ENCODE measurements at regions not wholly inside any gene's neighbourhood (a gene's known extent, or its start where the extent isn't known, plus 50 kb on each side); places are given as distances from the start of the nearest gene placed in this dataset.
A peak's percentile ranks its signal among the peaks of the same experiment; 100 is the strongest.

DNA sequence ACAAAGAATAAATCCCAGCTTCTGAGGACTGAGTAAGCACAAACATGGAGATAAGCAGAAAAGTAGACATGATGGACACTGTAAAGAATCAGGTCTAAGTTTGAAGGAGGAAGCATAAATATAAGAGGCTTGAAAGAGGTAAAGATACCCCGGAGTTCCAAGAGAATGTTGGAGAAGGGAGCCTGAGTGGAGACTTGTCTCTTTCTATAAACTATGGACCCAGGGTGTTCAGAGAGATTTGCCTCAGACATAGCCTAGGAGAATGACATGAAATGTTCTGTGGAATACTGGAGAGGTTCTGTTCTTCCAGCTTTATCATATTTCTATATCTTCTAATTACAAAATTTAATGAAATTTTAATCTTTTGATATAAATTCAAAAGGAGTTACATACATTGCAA, 554.3 kb upstream of the B3GALT2 start:
- no peak for DNase-seq

DNA sequence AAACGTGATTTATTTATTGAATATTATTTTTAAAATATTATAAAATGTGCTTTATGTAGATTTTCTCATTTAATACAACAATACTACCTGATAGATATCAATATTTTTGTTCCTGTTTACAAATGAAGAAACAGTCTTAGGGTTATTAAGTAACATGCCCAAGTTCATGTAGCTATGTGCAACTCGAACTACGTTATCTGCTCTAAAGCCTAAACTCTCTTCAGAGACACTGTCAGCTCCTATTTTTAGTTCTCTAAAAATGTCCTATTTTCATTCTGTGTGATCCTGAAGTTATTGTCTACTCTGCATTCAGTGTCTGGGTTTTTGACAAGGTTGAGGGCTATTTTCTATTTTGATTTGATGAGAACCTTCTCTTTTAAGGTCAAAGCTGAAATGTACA, 550.1 kb upstream of the B3GALT2 start:
- no peak for DNase-seq

DNA sequence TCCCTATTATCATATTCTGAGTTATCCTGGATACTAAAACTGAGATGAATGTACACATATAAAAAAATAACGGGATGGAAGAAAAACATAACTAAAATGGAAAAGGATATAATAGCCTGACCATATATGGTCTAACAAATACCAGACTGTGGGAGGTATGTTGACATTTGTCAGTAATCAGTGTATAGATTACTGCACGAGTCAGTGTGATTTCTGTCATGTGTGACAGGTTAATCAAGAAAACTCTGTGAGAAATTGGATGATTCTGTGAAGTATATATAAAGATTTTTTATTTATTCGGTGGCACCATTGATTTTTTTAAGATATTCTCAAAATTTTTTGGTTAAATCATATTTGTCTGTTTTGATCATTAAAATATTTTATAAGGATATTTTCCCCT, 547.3 kb upstream of the B3GALT2 start:
- DNase-seq: no peak

DNA sequence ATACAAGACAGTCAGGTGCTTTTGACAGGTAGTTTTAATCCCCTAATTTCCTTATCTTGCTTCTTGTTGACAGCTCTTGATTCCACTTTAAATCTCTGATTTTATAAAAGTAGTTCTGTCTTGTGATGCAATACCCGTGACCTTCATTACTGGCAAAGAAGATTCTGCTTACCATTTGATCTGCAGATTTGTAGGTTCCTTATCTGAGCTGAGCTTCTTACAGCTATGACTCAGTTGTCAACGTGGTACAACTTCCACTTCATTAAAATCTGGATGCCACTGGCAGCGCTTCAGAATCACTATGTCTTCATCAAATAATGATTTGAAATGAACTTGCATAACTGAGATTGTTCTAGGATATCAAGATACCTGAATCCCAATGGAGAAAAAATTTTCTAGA, 543.6 kb upstream of the B3GALT2 start:
- DNase-seq: no peak

DNA sequence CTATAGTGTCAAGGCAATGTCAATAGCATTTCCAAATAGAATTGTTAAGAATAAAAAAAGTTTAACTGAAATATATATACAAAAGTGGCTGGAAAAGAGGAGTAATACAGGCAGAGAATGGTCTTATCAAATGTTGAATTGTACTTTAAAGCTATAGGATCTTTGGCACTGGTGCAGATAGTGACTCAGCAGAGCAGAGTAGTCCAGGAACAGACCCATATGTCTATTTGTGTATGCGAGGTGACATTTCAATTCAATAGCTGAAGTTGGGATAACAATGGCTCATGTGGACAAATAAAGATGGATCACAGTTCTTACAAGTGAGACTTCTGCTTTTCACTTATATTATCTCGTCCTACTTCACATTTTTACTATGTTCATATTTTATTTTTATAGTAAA, 543.0 kb upstream of the B3GALT2 start:
- peak in 1 of 2 experiments; percentile 36 for DNase-seq

DNA sequence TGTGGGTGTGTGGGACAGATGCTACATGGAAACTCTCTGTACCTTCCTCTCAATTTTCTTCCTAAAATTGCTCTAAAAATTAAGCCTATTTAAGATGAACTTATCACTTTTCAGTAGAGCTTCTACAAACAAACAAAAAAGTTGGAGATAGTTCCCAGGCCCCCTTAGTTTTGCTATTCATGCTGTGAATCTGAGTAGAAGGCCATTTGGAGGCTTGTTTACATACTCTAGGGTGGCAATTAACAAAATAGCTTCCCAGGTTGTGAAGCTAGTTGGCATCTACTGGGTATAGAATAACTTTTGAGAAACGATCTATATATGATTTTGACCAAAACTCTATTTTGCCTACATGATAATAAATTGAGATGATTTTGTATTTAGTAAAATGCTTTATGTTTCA, 541.4 kb upstream of the B3GALT2 start:
- no peak for DNase-seq

DNA sequence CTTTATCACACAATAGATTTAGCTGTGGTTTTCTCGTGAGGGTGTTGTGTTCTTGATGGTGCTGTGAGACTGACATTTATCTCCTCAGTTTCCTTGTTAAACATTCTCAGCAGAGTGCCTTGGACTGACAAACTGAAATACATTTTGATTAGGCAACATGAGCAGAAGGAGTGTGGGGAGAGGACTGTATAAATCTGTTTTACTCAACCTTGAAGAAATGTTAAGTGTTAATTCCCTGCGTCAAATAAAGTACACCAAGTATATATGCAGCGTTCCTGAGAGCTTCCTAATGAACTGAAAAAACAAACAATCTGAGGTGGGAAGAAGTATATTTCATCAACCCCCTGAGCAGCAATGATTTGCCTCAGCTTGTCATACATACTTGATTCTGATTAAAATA, 540.3 kb upstream of the B3GALT2 start:
- DNase-seq: no peak

DNA sequence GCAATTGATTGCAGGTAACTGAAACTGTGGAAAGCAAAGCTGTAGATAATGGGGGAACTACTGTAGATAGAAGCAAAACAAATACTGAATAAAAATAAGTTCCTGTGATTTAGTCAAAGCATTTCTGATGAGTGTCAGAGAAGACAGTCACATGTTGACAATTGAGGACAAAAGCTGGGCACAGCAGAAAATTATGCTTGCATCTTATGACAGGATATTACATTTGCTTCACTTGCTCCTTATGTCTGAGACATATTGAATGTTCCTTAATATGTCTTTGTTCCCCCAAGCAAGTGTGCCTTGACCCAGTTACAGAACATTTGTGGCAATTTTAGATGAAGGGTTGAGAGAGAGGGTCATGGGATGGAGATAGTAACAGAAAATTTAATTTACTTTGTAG, 526.0 kb upstream of the B3GALT2 start:
- no peak for DNase-seq

DNA sequence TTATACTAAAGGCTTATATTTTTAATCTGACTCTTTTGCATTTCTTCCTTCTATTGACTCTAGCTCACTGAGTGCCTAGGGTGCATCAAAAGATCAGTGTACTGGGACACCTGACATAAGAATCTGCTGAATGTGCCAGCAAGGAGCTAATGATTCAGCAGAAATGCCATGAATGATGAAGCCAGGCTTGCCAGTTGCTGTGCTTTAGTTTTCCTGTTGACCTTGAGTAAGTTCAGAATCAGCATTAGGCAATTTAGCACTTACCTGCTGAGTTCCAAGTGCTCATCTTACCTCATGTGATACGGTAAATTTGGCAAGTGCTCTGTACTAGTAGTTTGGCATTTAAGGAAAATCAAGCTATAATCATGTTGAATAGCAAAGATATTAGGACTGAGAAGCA, 523.2 kb upstream of the B3GALT2 start:
- DNase-seq: no peak

DNA sequence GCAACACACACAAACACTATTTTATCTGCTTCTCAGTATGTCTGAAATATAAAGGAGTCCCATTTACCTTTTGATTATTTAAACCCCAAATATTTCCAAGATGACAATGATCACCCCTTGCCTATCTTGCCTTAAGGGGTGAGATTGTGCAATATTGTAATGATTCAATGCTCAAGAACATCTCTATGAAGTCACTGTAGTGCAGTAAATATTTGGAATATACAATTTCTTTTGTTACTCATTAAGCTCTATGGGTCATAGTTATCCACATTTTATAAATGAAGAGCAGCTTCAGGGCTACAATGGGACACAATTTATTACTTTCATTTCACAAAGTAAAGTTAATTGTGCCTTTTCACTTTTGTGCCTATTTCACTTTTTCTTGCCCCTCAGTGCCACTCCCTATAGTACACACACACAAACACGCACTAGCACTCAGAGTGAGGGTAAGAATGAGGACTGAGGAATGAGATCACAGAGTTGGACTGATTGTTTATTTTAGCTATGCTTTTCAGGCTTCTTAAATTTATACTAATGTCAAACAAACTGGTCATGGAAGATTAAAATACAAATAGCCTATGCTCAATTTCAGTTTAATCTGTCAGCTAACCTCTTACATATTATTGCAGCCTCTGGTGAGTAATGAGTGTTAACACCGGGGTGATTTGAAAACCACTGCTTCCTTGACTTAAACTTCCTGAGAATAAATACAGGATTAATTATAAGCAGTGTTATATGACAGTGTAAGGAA, 521.0 kb upstream of the B3GALT2 start:
- no peak for DNase-seq

DNA sequence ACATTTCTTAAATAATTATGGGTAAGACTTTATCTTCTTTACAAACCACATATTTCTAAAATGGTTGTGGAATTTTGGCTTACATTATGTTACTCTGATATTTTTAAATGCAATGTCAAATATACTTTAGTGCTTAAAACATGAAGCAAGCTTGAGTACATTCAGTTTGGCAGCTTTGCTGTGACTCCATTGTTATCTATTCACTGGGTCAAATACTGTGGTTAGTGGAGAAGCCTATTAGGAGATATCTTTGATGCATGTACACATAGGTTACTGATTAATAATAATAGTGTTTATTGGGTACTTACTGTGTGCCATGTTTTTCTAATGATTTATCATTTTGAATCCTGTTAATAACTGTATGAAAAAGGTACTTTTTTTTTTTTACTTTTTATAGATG, 520.4 kb upstream of the B3GALT2 start:
- DNase-seq: no peak

DNA sequence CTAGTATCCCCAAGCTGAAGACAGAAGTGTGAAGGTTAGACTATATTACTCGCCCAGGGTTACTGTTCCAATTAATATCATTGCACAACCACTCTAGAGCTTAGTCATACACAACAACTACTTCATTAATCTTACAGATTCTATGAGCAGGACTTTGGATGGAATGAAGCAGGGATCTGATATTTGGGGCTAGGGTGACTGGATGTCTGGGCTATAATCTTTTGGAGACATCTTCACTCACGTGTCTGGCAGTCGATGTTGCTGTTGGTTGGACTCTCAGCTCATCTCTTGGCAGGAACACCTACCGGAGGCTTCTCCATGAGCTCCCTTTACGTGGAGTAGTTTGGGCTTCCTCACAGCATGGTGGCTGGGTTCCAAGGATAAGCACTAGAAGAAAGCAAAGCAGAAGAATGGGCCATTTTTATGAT, 519.2 kb upstream of the B3GALT2 start:
- DNase-seq: no peak

DNA sequence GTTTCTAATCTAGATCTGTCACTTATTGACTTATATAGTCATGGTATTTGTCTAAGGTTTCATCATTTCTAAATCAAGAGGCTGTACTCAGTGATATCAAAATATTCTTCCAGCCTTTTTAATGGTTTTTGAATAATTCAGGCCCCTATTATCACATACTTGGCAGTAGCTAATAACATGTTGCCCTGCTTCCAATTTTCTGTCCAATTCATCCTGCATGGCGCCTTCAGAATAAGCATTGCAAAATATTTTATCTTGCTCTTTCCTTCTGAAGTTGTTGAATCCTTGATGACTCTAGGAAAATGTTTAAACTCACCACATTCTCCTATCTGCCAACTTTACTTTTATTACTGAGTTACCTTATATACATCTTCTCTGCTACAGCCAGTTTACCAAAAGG, 517.2 kb upstream of the B3GALT2 start:
- DNase-seq: no peak

DNA sequence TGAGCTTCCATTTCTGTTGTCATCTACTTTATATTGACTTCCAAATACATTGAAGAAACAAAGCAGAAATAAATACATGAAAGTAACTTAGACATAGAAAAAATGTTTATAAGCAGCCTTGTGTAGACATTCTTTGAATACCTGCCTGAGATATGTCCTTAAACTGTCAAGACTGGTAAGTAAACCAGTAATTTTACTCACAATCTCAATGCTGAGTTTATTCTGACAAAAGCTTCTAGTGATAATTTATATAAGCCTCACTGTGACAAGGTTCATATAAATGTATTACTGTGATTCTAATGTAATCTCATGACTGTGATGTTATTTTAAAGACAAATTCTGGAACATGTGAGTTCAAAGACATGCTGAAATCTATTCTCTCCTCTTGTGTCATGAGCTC, 516.7 kb upstream of the B3GALT2 start:
- DNase-seq: no peak

DNA sequence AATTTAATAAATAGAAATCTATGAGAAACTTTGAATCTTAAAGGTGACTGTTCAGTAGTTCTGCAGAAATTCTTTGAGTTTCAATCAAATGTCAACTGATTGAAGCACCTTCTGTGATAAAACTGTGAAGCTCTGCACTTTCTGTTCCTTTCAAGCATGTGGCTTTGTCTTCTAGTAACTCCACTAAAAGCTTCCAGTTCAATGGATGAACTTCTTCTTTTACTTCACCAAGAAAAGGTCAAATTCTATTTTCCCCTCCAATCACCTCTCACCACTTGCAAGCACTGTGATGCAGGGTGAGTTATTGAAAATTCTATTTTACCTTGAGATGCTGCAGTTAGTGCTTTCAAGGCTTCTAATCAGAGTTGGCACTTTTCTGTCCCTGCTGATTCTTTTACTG, 515.3 kb upstream of the B3GALT2 start:
- DNase-seq: no peak

DNA sequence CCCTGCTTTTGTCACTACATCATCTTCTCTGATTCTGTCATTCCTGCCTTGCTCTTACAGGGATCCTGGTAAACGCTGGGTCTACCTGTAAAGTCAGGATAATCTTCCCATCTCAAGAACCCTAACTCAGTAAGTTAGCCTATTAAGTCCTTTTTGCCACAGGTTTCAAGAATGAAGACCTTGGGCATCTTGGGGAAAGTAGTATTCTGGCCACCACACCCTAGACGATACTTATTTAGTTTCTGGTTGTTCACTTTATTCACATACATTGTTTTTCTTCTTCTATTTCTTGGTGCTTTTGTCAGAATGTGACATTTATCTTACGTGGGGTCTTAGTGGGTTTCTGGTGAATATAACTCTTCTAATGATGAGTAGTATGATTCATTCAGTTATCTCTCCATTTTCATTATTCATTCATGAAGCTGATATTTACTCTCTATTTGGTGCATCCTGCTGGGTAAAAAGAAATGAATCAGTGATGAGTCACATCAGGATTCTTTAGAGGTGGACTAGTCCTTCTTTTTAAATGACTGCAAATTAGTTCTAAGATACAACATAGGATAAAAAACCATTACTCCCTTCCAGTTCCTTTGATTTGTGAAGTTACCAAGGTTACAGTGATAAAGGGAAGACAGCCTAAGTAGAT, 514.4 kb upstream of the B3GALT2 start:
- no peak for DNase-seq

DNA sequence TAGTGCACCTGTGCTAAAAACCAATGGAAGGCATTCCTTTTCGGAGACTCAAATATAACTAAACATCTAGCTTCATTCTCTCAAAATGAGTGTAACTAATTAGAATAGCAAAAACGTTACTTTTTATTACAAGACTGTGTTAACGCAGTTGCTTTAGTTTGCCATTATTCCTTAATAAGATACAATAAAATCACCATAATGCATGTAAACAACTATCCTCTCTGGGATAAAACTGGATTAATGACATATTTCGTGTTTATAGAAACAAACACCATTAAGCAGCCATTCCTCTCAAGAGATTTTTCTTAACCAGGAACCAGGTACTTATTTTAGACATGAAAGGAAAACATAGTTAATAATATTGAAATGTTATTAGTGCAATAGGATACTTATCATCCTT, 512.8 kb upstream of the B3GALT2 start:
- no peak for DNase-seq

DNA sequence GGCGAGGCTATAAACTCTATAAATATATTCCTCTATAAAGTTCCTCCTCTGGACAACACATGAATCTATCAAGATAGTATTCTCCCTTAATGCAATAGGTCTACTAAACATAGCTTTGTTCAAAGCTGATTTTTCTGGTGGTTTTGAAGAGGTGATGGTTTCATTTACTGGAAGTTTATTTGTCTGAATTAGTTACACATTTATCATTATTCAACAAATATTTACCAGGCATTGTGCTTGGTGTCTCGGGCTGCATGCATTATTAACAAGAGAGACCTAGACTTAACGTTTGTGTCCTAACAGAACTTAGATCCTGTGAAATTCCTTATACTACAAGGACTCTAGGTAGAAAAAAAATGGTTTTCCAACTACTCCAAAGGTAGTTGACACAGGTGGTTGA, 511.4 kb upstream of the B3GALT2 start:
- no peak for DNase-seq

DNA sequence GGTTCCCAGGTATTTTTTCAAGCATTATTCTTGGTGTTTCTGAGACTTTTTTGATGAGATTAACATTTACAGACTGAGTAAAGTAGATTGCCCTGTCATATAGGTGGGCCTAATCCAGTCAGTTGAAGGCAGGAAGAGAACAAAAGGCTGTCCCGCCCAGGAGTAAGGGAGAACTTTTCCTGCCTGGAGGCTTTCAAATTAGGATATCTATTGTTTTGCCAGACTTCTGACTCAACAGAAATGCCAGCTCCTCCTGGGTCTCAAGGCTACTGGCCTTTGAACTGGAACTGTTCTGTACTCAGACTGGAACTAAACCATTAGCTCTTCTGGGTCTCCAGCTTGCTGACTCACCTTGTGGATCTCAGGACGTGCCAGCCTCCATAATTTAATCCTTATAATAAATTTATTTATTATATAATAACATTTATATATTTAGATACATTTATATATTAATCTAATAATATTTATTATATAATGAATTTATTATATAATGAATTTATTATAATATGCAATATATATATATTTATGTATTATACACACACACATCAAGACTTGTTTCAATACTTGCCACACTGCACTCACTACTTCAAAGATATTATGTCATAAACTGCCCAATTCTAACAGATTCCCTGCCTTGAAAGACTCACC, 510.8 kb upstream of the B3GALT2 start:
- no peak for DNase-seq

DNA sequence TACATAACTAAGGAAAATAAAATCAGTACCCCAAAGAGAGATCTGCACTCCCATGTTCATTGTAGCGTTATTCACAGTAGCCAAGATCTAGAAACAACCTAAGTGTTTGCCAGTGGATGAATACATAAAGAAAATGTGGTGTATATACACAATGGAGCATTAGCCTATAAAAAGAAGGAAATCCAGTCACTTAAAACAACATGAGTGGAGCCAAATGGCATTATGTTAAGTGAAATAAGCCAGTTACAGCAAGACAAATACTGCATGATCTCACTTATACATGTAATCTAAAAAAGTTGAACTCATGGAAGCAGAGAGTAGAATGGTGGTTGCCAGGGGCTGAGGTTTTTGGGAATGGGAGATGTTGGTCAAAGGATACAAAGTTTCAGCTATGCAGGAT, 508.3 kb upstream of the B3GALT2 start:
- DNase-seq: no peak

DNA sequence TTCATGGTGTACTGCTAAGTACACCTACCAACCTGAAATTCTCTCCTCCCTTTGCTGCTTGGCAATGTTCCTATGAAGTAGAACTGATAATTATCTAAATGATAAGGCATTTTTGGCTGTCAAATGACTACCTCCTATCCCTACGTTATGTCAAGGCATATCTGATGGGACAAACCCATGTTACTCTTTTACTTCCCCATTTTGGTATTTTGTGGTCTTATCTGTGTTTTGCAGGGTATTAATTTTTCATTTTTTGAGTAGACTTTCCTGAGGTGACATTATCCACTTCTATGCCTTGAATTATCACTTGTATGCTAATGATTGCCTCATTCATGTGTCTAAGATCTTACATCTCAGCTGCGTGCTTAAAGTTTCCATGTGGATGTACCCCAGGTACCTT, 499.6 kb upstream of the B3GALT2 start:
- no peak for DNase-seq

DNA sequence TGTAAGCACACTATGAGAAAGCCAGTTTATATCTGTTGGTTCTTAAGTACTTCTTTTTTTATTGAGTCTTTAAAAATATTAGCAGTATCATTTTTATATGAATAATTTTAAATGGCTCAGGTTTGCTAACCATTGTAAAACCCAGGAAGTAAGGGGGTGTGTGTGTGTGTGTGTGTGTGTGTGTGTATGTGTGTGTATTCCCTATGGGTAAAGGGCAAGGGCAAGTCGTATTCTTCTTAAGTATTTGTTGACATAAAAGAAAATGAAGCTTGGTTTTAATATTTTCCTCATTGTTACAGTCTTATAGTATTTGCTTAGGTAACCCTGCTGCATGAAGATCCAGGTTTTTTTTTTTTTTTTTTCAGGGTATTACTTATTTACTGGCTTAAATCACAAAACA, 495.0 kb upstream of the B3GALT2 start:
- DNase-seq: no peak

DNA sequence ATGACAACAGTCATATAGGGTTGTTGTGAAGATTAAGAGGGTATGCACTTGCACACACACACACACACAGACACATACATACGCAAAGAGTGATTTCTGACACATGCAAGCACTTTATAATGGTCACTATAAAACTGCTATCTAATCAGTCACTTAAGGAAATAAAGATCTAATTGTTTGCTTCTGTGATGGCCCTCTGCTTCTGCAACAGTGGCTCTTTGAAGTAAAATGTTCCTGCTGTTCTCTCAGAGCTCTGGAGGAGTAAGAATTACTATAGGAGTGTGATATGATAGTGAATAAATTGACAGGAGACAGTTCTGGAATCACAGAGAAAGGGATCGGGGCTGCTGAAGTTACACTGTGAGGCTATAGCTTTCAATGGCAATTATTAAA, 494.5 kb upstream of the B3GALT2 start:
- DNase-seq: no peak

DNA sequence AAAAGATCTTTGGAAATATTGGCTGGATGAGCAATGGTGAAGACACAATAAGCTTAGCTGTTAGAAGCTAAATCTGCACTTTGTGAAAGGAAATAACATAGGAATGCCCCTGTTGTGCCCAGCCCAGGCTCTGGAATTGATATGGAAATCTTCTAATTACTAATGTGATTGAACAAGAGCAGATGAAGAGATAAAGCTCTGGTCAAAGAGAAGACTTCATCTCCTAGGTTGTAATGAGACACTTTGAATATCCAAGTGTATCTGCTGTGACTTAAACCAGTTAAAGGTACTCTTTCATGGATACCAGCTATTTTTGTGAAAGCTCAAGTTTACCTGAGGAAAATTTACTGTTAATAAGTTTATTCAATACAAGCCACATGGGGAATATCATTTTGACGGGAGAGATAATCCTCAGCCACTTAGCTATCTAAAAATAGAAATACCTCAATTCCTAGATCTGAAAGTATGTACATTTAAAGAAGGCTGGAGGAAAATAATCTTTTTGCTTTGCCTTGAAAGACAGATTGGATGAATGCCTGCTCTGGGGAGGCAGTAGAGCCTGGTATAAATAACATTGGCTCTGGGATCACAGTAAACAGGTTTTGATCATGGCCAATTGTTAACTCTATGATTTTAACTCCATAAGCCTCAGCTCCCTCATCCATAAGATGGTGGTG, 494.0 kb upstream of the B3GALT2 start:
- DNase-seq: no peak
